ENCODE measurements at regions not wholly inside any gene's neighbourhood (a gene's known extent, or its start where the extent isn't known, plus 50 kb on each side); places are given as distances from the start of the nearest gene placed in this dataset.

GRCh38 chr5:149441986-149442385, 62.9 kb upstream of the IL17B start:
- Histone ChIP-seq H3K79me1 (ENCODE audit: low read length) (no peaks in the 10 kb centered on the region), H3K36me3 (ENCODE audit: control insufficient read depth, insufficient read depth, low read length) (no peaks in the 10 kb centered on the region), H3K4ac (ENCODE audit: low read depth, low read length) (no peak overlapping the region), H3K9ac (ENCODE audit: low read length) (no peak overlapping the region), H3K23ac (ENCODE audit: low read length) (no peak overlapping the region), H3K4me1 (ENCODE audit: control insufficient read depth, low read depth, low read length) (peaks cover 8% of the 10 kb centered on the region), H3K18ac (ENCODE audit: low read length) (no peak overlapping the region), H3K27me3 (ENCODE audit: insufficient read depth, low read length, poor library complexity) (no peaks in the 10 kb centered on the region), H2BK120ac (ENCODE audit: low read depth, low read length) (no peak overlapping the region), H3K4me3 (ENCODE audit: low read length) (no peak overlapping the region), H4K5ac (ENCODE audit: low read length) (no peak overlapping the region), H3K56ac (ENCODE audit: low read length) (no peak overlapping the region), H2BK5ac (ENCODE audit: low read length) (no peak overlapping the region), H3K4me2 (ENCODE audit: low read length) (no peak overlapping the region), H3K79me2 (ENCODE audit: control insufficient read depth, insufficient read depth, low read length) (no peaks in the 10 kb centered on the region), H2AK5ac (ENCODE audit: low read length) (no peak overlapping the region), H2BK15ac (replicated peaks; ENCODE audit: low read depth) (no peak overlapping the region), H4K8ac (ENCODE audit: low read depth, low read length) (no peak overlapping the region), H3K27ac (ENCODE audit: low read depth, low read length) (no peak overlapping the region)
- WGBS (ENCODE audit: extremely low coverage, insufficient coverage, low lambda C conversion rate), result no CpG with 5 or more reads among the region's 15 CpGs
- DNase-seq, result no peak

DNA sequence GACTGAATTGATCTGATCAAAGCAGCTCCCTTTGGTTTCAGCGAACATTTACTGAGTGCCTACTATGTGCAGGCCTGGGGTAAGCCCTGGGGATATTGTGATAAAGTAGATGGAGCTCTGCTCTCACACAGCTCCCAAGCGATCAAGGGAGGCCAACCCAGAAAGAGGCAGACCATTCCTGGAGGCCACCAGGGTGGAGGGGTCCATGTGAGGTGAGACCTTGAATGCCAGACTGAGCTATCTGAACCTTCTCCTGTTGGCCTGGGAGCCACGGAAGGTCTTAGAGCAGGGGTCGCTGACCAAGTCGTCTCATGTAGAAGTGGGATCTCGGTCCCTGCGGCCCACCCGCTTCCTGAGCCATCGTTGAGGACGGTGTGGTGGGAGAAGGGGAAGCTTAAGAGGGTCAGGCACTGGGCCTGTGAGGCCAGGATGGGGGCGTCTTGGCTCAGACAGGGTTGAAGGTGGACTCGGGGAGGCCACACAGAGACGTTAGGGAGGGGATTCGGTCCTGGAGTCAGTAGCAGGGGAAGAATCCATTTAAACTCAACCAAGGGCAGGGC, 62.2 kb upstream of the IL17B start:
- Histone ChIP-seq H3K9ac (ENCODE audit: low read length) (no peak overlapping the region), H4K8ac (ENCODE audit: low read depth, low read length) (no peak overlapping the region), H2BK15ac (replicated peaks; ENCODE audit: low read depth) (no peak overlapping the region), H2AK5ac (ENCODE audit: low read length) (no peak overlapping the region), H3K4ac (ENCODE audit: low read depth, low read length) (no peak overlapping the region), H4K5ac (ENCODE audit: low read length) (no peak overlapping the region), H3K56ac (ENCODE audit: low read length) (peak overlapping the region; percentile 22), H2BK5ac (ENCODE audit: low read length) (no peak overlapping the region), H3K18ac (ENCODE audit: low read length) (no peak overlapping the region), H3K4me3 (ENCODE audit: low read length) (no peak overlapping the region), H3K4me1 (ENCODE audit: control insufficient read depth, low read depth, low read length) (peaks cover 8% of the 10 kb centered on the region), H3K27ac (ENCODE audit: low read depth, low read length) (no peak overlapping the region), H3K4me2 (ENCODE audit: low read length) (no peak overlapping the region), H3K27me3 (ENCODE audit: insufficient read depth, low read length, poor library complexity) (no peaks in the 10 kb centered on the region), H3K23ac (ENCODE audit: low read length) (no peak overlapping the region), H3K36me3 (ENCODE audit: control insufficient read depth, insufficient read depth, low read length) (no peaks in the 10 kb centered on the region), H2BK120ac (ENCODE audit: low read depth, low read length) (no peak overlapping the region), H3K79me2 (ENCODE audit: control insufficient read depth, insufficient read depth, low read length) (no peaks in the 10 kb centered on the region), H3K79me1 (ENCODE audit: low read length) (no peaks in the 10 kb centered on the region)
- DNase-seq, result no peak
- no CpG with 5 or more reads among the region's 14 CpGs for WGBS (ENCODE audit: extremely low coverage, insufficient coverage, low lambda C conversion rate)

GRCh38 chr5:149439899-149440542, 60.9 kb upstream of the IL17B start:
- WGBS (ENCODE audit: extremely low coverage, insufficient coverage, low lambda C conversion rate), result no CpG with 5 or more reads among the region's 8 CpGs
- no peak overlapping the region for H2BK120ac ChIP-seq (ENCODE audit: low read depth, low read length)
- H3K4me1 ChIP-seq (ENCODE audit: control insufficient read depth, low read depth, low read length), result peaks cover 5% of the 10 kb centered on the region
- H3K27me3 ChIP-seq (ENCODE audit: insufficient read depth, low read length, poor library complexity), result no peaks in the 10 kb centered on the region
- H3K27ac ChIP-seq (ENCODE audit: low read depth, low read length), result no peak overlapping the region
- H3K18ac ChIP-seq (ENCODE audit: low read length), result no peak overlapping the region
- H3K79me2 ChIP-seq (ENCODE audit: control insufficient read depth, insufficient read depth, low read length), result no peaks in the 10 kb centered on the region
- peak; percentile 93 for DNase-seq
- no peak overlapping the region for H3K4me2 ChIP-seq (ENCODE audit: low read length)
- no peak overlapping the region for H2BK15ac ChIP-seq (replicated peaks; ENCODE audit: low read depth)
- H3K4ac ChIP-seq (ENCODE audit: low read depth, low read length), result no peak overlapping the region
- H4K8ac ChIP-seq (ENCODE audit: low read depth, low read length), result no peak overlapping the region
- no peak overlapping the region for H2AK5ac ChIP-seq (ENCODE audit: low read length)
- H3K36me3 ChIP-seq (ENCODE audit: control insufficient read depth, insufficient read depth, low read length), result no peaks in the 10 kb centered on the region
- no peak overlapping the region for H4K5ac ChIP-seq (ENCODE audit: low read length)
- H3K56ac ChIP-seq (ENCODE audit: low read length), result peak overlapping the region; percentile 47
- H3K4me3 ChIP-seq (ENCODE audit: low read length), result no peak overlapping the region
- H3K23ac ChIP-seq (ENCODE audit: low read length), result no peak overlapping the region
- H3K79me1 ChIP-seq (ENCODE audit: low read length), result no peaks in the 10 kb centered on the region
- H3K9ac ChIP-seq (ENCODE audit: low read length), result no peak overlapping the region
- no peak overlapping the region for H2BK5ac ChIP-seq (ENCODE audit: low read length)

DNA sequence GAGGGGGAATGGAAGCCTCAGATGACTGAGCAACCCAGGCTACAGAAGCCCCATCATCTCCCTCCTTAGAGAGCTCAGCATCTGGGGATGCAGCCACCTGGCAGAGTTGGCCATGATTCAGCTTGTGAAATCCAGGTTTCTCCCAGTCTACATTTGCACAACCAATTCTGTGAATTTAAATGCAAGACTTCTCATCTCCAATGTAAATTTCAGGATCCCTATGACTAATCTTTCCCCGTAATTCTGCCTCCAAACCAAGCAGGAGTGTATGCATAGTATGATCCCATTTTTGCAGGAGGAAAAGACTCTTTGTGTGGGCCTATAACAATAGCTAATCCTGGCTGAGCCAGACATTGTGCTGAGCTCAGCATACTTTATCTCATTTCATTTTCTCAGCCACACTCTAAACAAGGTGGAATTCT, 59.6 kb upstream of the IL17B start:
- Histone ChIP-seq H2AK5ac (ENCODE audit: low read length) (no peak overlapping the region), H3K4me2 (ENCODE audit: low read length) (no peak overlapping the region), H3K36me3 (ENCODE audit: control insufficient read depth, insufficient read depth, low read length) (no peaks in the 10 kb centered on the region), H3K9ac (ENCODE audit: low read length) (peak overlapping the region; percentile 19), H2BK5ac (ENCODE audit: low read length) (no peak overlapping the region), H3K23ac (ENCODE audit: low read length) (no peak overlapping the region), H3K4ac (ENCODE audit: low read depth, low read length) (no peak overlapping the region), H4K5ac (ENCODE audit: low read length) (no peak overlapping the region), H3K79me2 (ENCODE audit: control insufficient read depth, insufficient read depth, low read length) (no peaks in the 10 kb centered on the region), H2BK15ac (replicated peaks; ENCODE audit: low read depth) (no peak overlapping the region), H3K18ac (ENCODE audit: low read length) (no peak overlapping the region), H3K4me1 (ENCODE audit: control insufficient read depth, low read depth, low read length) (peaks cover 5% of the 10 kb centered on the region), H4K8ac (ENCODE audit: low read depth, low read length) (no peak overlapping the region), H3K56ac (ENCODE audit: low read length) (peak overlapping the region; percentile 53), H3K79me1 (ENCODE audit: low read length) (no peaks in the 10 kb centered on the region), H3K4me3 (ENCODE audit: low read length) (no peak overlapping the region), H2BK120ac (ENCODE audit: low read depth, low read length) (no peak overlapping the region), H3K27me3 (ENCODE audit: insufficient read depth, low read length, poor library complexity) (no peaks in the 10 kb centered on the region), H3K27ac (ENCODE audit: low read depth, low read length) (no peak overlapping the region)
- no peak for DNase-seq
- no CpG with 5 or more reads among the region's 1 CpG for WGBS (ENCODE audit: extremely low coverage, insufficient coverage, low lambda C conversion rate)

DNA sequence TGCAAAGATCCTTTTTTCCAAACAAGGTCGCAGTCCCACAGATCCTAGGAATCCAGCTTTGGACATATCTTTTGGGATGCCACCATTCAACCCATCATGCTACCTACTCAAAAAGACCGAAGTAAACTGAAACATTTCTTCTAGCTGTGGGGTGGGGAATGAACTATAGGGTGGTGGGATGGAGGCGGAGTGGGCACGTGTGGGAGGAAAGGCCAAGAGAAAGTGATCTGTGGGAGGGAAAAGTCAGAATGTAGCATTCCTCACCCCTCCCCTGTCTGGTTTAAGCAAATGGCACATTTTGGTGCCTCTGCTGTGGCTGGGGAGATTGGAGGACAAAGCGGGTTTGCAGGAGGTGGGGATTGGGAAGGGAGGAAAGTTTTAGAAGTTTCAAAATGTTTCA, 59.2 kb upstream of the IL17B start:
- no peak overlapping the region for H3K4me3 ChIP-seq (ENCODE audit: low read length)
- no peak overlapping the region for H3K9ac ChIP-seq (ENCODE audit: low read length)
- H3K4me2 ChIP-seq (ENCODE audit: low read length), result no peak overlapping the region
- no peaks in the 10 kb centered on the region for H3K27me3 ChIP-seq (ENCODE audit: insufficient read depth, low read length, poor library complexity)
- peaks cover 5% of the 10 kb centered on the region for H3K4me1 ChIP-seq (ENCODE audit: control insufficient read depth, low read depth, low read length)
- H3K79me1 ChIP-seq (ENCODE audit: low read length), result no peaks in the 10 kb centered on the region
- H2AK5ac ChIP-seq (ENCODE audit: low read length), result no peak overlapping the region
- DNase-seq, result no peak
- H3K56ac ChIP-seq (ENCODE audit: low read length), result peak overlapping the region; percentile 22
- no peak overlapping the region for H3K4ac ChIP-seq (ENCODE audit: low read depth, low read length)
- H3K36me3 ChIP-seq (ENCODE audit: control insufficient read depth, insufficient read depth, low read length), result no peaks in the 10 kb centered on the region
- H2BK120ac ChIP-seq (ENCODE audit: low read depth, low read length), result no peak overlapping the region
- no peak overlapping the region for H3K23ac ChIP-seq (ENCODE audit: low read length)
- H4K8ac ChIP-seq (ENCODE audit: low read depth, low read length), result no peak overlapping the region
- no CpG with 5 or more reads among the region's 5 CpGs for WGBS (ENCODE audit: extremely low coverage, insufficient coverage, low lambda C conversion rate)
- H3K79me2 ChIP-seq (ENCODE audit: control insufficient read depth, insufficient read depth, low read length), result no peaks in the 10 kb centered on the region
- H4K5ac ChIP-seq (ENCODE audit: low read length), result no peak overlapping the region
- no peak overlapping the region for H3K27ac ChIP-seq (ENCODE audit: low read depth, low read length)
- H3K18ac ChIP-seq (ENCODE audit: low read length), result no peak overlapping the region
- H2BK5ac ChIP-seq (ENCODE audit: low read length), result no peak overlapping the region
- no peak overlapping the region for H2BK15ac ChIP-seq (replicated peaks; ENCODE audit: low read depth)

All from mesendoderm (in vitro differentiated cells).